LHCN-M2 (cell line): ENCODE measurements at regions not wholly inside any gene's neighbourhood (a gene's known extent, or its start where the extent isn't known, plus 50 kb on each side); places are given as distances from the start of the nearest gene placed in this dataset.

ENCODE experiments used
- DNase-seq: peaks from one replicate; pipeline ENCODE4 v3.0.0-alpha.2; 2012; ENCODE audit warnings: low read depth

- no peak for DNase-seq
These were observed 246.2 kb downstream of the LRFN2 start for GRCh38 chr6:40340957-40341356.

GRCh38 chr6:40340196-40340595 lies 247.0 kb downstream of the LRFN2 start:
- DNase-seq = no peak

GRCh38 chr6:40338306-40338705 lies 248.9 kb downstream of the LRFN2 start:
- DNase-seq = no peak

GRCh38 chr6:40336940-40337760 lies 250.0 kb downstream of the LRFN2 start:
- DNase-seq = no peak

GRCh38 chr6:40336296-40336695 lies 250.9 kb downstream of the LRFN2 start:
- DNase-seq = no peak

- DNase-seq = no peak
These were observed 252.5 kb downstream of the LRFN2 start for GRCh38 chr6:40334496-40335270.

- DNase-seq = no peak
These were observed 255.6 kb downstream of the LRFN2 start for GRCh38 chr6:40331545-40331944.

GRCh38 chr6:40330301-40330721 lies 256.9 kb downstream of the LRFN2 start:
- no peak for DNase-seq

GRCh38 chr6:40328986-40329545 lies 258.1 kb downstream of the LRFN2 start:
- no peak for DNase-seq

- DNase-seq = no peak
These were observed 258.7 kb downstream of the LRFN2 start for GRCh38 chr6:40328386-40328985.

- DNase-seq = no peak
These were observed 260.3 kb downstream of the LRFN2 start for GRCh38 chr6:40326714-40327421.

GRCh38 chr6:40325791-40326190 lies 261.4 kb downstream of the LRFN2 start:
- DNase-seq = no peak

GRCh38 chr6:40325041-40325440 lies 262.1 kb downstream of the LRFN2 start:
- DNase-seq = no peak

GRCh38 chr6:40323881-40324634 lies 263.1 kb downstream of the LRFN2 start:
- DNase-seq = no peak

- DNase-seq = no peak
These were observed 264.8 kb downstream of the LRFN2 start for GRCh38 chr6:40322336-40322735.

- DNase-seq = no peak
These were observed 265.5 kb downstream of the LRFN2 start for GRCh38 chr6:40321616-40322015.

- no peak for DNase-seq
These were observed 266.2 kb downstream of the LRFN2 start for GRCh38 chr6:40320947-40321346.

- DNase-seq = no peak
These were observed 266.7 kb downstream of the LRFN2 start for GRCh38 chr6:40320441-40320840.

GRCh38 chr6:40319124-40319523 lies 268.0 kb downstream of the LRFN2 start:
- no peak for DNase-seq

GRCh38 chr6:40315060-40315459 lies 272.1 kb downstream of the LRFN2 start:
- no peak for DNase-seq

- no peak for DNase-seq
These were observed 273.6 kb downstream of the LRFN2 start for GRCh38 chr6:40313582-40313981.
